Activated T-cell treated with anti-CD3 and anti-CD28 coated beads for 48 hours (primary cell): ENCODE measurements at regions not wholly inside any gene's neighbourhood (a gene's known extent, or its start where the extent isn't known, plus 50 kb on each side); places are given as distances from the start of the nearest gene placed in this dataset.

Experiments used
- DNase-seq: peaks from one replicate; pipeline ENCODE4 v3.0.0-alpha.2; 2020; ENCODE audit warnings: low read depth

DNA sequence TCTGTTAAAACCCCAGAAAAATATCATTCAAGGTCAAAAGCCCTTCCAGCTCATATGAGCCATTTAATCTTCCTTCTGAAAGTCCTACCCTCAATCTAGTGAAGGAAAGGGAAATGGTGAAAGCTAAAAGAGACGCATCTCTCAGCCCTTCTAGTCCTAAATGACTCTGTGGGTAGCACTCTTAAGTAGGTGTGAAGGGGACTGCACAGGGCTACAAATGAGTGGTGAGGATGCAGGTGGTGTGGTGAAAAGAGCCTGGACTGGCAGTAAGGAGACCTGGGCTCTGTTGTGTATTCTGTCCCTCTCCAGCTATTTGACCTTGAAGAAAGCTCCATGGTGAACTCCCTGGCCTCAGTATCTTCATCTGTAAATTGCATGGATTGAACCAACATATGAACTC lies 671.8 kb upstream of the DIPK2B start:
- DNase-seq = no peak

DNA sequence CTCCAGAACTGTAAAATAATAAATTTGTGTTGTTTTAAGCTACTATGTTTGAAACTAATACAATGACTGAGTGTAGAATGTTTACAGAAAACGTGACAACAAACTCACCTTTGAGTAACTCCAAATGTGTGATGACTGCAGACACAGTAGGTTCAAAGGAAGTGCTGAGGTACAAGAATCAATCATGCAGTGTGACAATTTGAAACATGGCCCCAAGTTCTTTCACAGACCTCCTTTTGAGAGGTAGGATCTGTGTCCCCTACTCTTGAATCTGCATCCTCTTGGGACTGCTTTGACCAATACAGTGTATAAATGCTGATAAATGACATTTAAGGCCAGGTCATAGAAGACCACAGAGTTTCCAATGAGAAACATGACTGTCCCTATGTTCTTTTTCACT lies 667.7 kb upstream of the DIPK2B start:
- no peak for DNase-seq

- no peak for DNase-seq
Observed at GRCh38 chrX:45862801-45863200, 662.1 kb upstream of the DIPK2B start.

- no peak for DNase-seq
Observed at GRCh38 chrX:45860450-45860849, 659.8 kb upstream of the DIPK2B start.

DNA sequence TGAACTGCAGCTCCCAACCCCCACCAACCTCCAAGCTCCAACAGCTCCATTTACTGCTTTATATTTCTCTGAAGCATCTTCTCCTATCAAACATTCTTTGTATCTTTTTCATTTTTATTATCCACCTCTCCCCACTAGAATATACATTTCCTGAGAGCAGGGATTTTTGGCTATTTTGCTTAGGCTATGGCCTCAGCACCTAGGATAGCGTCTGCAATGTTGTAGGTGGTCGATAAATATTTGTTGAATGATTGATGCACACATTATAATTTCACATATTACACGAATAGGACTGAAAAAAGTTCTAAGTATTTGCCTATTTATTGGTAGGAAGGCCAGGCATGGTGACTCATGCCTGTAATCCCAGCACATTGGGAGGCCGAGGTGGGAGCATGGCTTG lies 658.7 kb upstream of the DIPK2B start:
- DNase-seq = no peak

GRCh38 chrX:45852884-45853283 lies 652.2 kb upstream of the DIPK2B start:
- DNase-seq = no peak

- DNase-seq = peak; percentile 63
Observed at GRCh38 chrX:45851434-45851991, 650.8 kb upstream of the DIPK2B start.

- DNase-seq = peak; percentile 25
Observed at GRCh38 chrX:45850775-45851433, 650.2 kb upstream of the DIPK2B start.

DNA sequence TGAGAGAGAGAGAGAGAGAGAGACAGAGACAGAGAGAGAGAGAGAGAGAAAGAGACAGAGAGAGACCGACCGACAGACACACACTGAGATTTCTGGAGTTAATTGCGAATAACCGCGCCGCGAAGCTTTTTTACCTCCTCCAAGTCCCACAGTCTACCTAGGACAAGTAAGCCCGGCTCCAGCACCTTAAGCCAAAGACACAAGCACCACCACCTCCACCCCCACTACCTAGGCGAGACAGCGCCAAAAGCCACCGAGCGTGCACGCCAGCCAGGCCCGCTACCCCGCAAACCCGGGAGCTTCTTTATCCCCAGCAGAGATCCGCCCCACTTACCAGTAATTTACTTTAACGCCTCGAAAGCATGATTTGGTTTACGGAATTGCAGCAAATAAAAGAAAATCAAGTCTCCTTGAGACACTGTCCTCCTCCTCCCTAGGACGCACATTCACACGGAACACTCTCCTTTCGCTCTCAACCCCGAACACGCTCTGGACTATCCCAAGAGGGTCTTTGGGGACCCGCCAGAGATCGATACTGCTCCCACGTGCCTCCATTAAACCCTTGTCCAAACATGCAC lies 649.6 kb upstream of the DIPK2B start:
- DNase-seq = no peak

- DNase-seq = no peak
Observed at GRCh38 chrX:45849261-45849862, 648.7 kb upstream of the DIPK2B start.

DNA sequence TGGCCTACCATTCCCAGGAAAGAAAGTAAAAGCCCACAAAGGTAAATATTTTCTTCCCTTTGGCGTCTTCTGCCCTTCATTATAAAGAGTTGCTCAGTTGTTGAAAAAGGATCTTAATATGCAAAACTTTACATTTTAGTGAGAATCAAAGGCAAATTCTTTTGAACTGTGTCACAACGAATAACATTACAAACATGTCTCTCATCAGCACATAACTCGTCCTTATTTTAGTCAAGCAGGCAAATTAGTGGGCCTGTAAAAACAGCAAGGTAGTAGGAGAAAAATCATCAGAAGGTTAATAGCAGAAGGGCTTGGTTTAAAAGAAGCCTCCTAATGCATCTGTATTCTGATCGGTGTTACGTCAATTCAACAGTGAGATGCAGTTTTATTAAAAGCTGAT lies 647.3 kb upstream of the DIPK2B start:
- no peak for DNase-seq

DNA sequence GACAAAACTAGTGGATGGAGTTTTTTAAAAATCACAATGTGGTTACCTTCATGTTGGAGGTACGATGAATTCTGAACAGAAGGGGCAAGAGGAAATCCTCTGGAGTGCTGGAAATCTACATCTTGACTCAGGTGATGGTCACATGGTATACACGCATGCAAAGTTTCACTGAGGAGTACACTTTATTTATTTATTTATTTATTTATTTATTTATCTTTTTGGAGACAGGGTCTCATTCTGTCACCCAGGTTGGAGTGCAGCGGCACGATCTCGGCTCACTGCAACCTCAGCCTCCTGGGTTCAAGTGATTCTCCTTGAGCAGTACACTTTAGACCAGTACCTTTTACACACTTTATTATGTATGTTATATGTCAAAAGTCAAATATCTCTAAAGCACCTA lies 645.7 kb upstream of the DIPK2B start:
- no peak for DNase-seq

DNA sequence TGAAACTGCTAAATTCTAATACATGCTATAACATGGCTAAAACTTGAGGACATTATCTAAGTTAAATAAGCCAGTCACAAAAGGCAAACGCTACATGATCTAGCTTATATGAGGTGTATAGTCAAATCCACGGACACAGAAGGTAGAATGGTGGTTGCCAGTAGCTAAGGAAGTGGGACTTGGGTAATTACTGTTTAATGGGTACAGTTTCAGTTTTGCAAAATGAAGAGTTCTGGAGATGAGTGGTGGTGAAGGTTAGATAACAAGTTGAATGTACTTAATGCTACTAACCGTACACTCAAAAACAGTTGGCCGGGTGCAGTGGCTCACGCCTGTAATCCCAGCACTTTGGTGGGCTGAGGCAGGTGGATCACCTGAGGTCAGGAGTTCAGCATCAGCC lies 644.5 kb upstream of the DIPK2B start:
- DNase-seq = no peak

DNA sequence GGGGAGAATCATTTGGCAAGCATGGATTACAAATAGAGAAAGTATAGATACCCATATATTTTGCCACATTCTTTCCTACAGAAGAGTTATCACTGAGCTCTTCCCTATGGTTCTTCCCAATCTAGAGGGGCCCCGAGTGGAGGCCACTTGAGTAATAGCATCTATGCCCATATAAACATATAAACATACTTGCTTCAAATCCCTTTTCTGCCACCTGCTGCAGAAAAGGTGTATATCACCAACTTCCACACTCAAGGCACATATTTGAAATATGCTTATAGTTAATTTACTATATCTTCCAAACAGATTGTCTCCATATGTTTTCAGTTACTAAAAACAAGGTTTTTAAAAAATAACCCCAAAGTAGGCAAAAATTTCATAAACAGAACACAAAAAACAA lies 642.8 kb upstream of the DIPK2B start:
- DNase-seq = no peak

DNA sequence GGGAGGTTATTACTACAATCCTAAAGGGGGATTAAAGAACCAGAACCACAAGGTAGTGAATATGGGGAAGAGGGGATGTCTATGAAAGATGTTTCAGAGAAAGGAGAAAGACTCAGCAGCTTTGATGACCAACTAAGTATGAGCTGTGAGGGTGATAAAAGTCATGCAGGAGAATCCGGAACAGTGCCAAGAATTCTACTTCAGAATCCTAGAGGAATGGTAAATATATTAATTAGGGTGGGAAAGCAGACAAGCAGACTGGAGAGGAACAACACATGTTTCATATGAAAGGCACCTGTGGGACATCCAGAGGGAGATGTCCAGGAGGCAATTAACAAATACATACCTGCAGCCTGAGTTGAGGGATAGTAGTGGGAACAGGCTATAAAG lies 642.2 kb upstream of the DIPK2B start:
- no peak for DNase-seq

GRCh38 chrX:45842207-45842925 lies 641.7 kb upstream of the DIPK2B start:
- DNase-seq = no peak

DNA sequence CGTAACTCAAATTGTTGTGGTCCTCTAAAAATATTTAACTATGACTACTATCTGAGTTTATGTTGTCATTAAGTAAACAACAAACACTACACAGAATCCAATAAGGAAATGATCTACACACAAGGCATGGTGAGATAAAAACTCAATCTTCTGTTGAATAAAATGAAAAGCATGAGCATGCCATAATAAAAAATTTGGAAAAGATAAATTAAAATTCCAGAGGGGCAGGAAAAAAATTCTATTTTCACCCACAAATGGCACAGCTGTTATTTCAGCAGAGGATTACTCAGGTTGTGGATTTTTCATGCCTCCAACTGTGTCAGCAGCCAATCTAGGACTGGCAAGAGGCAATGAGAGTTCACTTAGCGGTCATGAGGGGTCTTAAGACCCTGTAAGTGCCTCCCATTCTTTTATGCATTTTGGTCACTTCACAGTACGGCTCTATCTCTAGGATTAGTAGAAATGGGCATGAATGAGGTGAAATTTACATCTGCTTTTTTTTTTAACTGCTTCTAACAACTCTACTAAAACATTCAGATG lies 639.8 kb upstream of the DIPK2B start:
- no peak for DNase-seq

DNA sequence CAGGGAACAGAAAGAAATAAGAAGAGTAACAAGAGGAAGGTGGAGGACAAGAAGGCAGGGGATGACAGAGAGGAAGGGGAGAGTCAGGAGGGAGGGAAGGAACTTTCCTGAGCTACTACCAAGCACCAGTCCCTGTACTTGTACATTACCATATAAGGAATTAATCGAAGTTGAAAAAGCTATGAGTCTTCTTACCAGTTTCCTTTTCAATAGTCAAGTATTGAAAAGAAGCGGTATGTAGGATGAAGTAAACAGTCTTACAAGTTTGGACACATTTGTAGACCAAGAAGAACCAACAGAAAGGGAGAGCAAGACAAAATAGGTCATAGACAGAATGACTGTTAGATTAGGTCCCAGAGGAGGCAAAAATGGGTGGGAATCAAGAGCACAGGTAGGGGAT lies 629.7 kb upstream of the DIPK2B start:
- no peak for DNase-seq

- peak; percentile 50 for DNase-seq
Observed at GRCh38 chrX:45824471-45824870, 623.8 kb upstream of the DIPK2B start.

- no peak for DNase-seq
Observed at GRCh38 chrX:45823536-45823935, 622.9 kb upstream of the DIPK2B start.

DNA sequence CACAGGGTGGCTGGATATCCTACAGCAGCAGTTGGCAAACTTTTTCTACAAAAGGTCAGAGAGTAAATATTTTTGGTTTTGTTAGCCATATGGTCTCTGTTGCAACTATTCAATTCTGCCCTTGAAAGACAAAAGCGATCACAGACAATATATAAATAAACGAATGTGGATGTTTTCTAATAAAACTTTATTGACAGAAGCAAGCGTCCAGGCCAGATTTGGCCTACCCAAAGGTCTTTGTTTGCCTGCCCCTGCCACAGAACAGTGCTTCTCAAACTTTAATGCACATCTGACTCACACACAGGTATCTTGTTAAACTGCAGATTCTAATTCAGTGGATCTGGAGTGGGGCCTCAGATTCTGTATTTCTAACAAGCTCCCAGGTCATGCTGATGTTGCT lies 621.4 kb upstream of the DIPK2B start:
- no peak for DNase-seq

DNA sequence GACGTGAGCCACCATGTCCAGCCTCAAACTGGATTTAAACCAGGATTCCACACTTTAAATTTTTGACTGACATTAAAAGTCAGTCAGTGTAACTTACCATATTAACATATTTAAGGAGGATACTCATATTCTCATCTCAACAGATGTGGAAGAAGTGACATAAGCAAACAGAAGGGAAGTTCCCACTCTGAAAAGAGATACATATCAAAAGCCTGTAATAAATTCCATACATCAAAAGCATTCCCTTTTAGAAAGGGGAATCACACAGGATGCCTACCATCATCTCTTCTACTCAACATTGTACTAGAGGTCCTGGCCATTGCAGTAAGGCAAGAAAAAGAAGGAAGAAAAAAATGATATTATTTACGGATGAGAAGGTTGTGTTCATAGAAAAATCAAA lies 618.2 kb upstream of the DIPK2B start:
- no peak for DNase-seq

GRCh38 chrX:45815441-45815840 lies 614.8 kb upstream of the DIPK2B start:
- DNase-seq = no peak
